ENCODE measurements at regions not wholly inside any gene's neighbourhood (a gene's known extent, or its start where the extent isn't known, plus 50 kb on each side); places are given as distances from the start of the nearest gene placed in this dataset.

DNA sequence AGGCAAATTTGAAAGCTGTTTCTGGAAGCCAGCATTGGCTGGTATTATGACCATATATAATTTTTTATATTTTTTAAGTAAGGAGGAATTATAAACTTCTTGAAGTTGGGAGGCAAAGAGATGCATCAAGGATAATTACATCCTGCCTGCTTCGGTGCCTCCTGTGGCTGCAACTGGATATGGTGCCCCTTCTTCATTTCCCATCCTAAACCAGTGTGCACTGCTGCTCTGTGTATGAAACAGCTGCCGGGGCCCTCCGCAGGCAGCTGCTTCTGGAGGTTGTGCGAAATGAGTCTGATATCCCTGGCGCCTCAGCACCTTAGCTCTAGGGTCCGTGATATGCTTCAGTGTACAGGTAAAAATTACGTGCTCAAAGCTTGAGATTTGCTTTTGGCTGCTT is 304.2 kb downstream of the ENC1 start:
- DNase-seq, result no peak

DNA sequence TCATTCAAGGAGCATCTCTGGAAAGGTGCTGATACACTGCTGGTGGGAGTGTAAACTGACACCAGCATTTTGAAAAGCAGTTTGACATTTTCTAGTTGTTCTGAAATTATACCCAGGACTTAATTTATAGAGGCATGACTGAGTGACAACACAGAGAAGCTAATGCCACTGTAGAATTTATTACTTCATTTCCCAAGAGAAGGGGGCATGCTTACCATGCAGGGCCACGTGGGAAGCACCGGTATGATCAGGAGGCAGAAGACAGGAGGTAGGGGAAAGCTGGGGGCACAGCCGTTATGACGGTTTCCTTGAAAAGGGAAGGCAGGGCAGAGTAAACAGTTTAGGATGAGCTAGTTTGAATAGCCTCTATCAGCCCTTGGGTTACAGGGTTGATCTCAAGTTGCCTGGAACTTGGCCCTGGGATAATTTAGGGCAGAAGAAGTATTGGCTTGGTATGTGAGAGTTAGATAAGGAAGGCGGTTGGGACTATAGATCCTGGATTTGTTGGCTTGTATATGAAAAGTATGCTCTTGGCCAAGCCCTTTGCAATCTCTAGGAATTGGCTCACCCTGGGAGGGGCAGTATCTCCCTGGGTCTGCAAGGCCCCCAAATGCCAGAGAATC is 305.7 kb downstream of the ENC1 start:
- no peak for DNase-seq

DNA sequence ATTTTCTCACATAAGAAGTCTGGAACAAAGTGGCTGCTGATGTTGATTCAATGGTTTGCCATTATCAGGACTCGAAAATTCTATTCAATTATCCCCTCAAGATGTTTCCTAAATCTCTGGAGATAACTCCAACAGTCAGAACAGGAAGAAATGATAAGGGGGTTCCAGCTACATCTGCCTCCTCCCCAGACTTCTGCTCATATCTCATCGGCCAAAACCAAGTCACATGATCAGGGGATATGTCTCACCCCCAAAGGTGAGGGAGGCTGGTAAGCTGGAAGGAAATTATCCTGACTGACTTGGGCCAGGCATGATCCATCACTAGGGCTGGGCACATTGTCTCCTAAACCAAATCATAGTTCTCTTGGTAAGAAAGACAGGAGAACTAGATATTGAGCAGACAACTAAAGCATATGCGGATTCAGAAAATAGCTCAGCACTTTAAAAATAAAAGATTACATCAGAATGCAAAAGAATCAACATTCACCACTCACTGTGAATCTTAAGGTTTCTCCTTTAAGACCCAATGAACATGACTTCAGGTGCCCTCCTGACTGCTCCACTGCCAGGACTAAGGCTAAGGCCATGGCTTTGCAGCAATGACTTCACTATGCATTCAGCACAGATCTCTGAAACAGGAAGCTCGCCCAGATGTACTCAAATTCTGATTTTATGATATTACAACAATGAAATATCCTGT is 306.3 kb downstream of the ENC1 start:
- no peak for DNase-seq

DNA sequence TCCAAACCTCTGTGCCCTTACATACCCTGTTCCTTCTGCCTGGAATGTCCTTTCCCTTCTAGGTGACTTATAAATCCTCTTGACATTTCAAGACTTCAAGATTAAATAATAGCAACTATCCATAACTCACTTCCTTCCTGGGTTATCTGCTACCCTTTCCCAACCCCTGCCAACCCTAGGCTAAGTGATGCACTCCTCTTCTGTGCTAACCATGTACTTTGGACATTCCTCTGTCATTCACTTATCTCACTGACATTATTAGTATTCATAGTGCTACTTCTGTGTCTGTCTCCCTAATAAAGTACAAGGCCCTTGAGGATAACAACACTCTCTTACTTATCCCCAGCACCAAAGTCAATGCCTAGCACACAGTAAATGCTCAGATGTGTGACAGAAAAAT is 307.1 kb downstream of the ENC1 start:
- no peak for DNase-seq

DNA sequence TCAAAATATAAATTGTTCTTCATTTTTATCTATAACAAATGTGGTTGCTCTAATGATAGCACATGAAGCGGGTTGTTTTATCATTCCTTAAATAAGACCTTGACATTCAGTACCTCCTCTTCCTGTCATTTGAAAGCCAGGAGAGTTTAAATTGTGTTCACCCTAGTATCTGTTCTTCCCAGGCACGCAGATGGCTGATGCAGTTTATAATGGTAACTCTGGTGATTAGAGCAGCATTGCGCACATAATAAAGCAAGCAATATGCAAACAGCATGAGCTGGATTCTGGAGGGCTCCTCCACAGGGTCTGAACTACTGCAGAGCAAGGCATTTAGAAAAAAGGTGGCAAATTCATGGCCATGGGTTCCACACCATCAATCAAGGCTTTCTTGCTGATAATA is 307.8 kb downstream of the ENC1 start:
- DNase-seq, result no peak

DNA sequence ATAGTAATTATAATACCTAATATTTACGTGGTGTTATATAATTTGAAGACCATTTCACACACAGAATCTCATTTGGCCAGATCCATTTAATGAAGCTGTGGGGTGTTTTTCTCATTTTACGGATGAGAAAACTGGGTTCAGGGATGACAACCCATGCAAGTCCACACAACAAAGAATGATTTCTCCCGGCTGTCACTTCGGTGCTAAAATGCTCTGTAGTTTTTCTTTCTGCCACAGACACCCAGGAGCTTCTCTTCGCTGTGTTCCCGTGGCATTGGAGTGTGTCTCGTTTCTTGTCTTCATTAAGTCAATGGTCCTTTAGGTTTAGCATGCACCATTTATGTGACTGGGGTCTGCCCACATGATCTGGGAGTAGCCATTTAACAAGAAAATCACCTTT is 308.5 kb downstream of the ENC1 start:
- no peak for DNase-seq

DNA sequence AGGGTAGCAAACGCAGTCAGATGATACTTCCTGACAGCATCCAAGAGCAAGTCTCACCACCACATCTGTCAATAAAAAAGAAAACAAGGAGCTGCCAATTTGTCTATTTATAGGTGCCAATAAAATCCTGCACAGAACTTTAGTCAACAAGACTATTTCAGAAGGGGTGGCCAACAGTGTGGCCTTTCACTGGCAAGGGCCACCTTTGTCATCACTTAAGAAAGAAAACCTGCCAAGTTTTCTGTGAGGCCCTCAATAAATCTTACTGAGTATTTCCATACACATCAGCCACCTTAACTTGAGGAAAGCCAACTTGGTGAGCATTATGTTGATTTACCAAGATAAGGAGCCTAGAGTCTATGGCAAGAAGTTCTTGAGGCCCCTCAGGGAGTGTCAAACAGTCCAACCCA is 312.3 kb downstream of the ENC1 start:
- no peak for DNase-seq

DNA sequence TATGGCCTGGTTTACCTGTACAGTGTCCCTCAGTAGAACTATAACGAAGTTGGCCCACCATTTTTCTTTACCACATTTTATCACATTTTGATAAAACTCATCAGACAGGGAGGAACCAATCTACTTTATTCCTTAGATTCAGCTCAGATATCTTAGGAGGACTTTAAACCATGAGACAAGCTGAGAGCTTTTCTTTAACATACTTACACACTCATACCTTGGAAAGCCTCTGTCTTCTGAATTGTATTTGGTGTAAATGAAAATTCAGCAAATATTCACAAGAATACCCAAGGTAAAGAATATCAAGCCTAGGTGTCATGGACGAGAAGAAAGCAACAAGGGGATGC is 313.2 kb downstream of the ENC1 start:
- no peak for DNase-seq

DNA sequence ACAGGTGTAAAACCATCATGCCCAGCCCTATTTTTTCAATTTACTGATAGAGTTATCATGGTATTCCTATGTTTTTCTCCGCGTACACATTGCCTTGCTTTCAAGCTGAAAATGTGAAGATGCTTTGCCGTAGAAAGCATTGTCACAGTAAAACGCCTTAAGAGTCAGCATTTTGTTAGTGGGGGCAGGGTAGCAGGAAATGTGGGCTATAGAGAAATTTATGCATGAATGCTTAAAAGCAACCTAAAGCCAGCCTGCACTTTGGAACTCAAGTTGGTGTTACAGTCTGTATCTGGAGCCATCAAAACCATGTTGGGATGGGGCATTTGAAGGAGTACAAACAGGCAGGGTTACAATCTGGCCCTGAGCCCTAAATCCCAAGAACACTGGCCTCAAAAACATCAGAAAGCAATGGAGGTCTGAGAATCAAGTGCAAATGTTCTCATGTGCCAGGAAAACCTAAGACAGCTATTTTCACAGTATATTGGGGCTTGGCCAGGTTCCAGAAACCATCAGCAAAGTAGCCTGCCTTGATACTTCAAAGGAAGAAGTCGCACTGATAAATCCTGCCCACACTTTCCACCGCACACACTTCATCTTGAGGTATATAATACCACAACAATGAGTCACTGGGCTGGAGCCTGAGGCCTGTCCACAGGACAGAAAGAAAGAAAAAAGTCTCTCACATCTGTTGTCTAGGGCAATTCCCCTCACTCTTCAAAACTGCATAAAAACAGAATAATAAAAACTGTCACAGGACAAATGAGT is 313.8 kb downstream of the ENC1 start:
- peak; percentile 79 for DNase-seq

DNA sequence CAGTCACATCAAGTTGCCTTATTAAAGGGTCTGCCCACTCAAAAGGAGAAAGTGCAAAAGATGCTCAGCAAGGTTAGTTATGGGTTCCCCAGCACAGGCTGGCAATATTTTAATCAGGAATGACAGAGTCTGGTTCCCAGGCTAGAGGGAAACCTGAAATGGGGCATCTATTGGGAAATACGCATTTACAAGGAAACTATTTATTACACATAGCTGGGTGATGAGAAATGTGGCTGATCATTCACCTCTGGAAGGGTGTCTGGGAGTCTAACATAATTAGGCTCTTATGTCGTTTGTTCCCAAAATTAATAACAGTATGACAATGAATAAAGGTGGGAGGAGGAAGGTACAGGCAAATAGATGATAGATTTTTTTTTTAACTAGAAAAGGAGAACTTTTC is 314.7 kb downstream of the ENC1 start:
- no peak for DNase-seq

DNA sequence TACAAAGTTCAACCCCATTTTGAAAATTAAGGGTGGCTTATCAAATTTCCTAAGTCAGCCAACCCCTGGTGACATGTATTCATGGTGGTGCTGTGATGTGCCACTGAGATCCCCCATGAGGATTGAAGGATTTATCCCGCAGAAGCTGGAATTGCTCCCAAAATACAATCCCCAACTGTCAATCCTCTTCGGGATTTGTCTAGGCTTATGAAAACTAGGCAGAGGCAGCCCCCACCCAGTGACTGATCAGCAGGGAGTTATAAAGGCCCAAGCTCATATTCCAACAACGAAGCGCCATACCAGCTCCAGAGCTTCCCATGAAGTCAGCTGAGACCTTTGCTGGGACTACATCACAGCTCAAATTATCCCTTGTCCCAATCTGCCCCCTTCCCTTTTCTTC is 316.0 kb downstream of the ENC1 start:
- DNase-seq, result no peak

DNA sequence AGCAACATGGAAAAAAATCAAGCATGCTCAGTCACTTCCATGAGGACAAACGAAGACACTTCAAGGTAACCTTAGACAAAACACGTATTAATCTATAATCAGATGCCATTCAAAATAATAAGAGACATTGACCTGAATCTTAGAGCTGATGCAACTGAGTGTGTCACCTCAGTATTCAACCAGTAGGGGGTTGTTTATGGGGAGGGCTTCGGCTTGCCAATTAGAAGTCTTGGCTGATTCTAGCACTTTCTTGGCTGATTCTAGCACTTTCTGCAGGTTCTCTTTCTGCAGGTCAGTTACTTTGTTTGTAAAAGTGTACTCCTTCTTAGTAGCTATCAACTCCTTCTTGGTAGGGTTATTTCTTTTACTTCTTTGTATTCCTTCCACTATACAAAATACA is 317.6 kb downstream of the ENC1 start:
- no peak for DNase-seq

DNA sequence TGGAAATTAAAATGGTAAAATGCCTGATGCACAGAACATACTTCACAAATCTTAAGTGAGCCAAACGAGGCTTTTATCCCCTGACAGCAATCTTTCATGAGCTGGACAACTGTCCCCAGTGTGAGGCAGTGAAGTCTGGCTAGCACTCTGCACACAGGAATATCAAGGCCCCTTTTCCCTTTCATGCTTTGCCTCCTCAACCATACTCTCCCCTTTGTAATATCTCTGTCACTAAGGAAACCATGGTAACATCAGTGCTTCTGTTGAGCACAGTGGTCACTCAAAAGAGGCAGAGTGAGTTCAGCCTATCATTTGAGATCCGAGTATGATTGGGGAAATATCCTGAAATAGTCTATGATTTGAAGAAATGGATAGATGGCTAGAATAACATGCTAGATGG is 318.3 kb downstream of the ENC1 start:
- no peak for DNase-seq

DNA sequence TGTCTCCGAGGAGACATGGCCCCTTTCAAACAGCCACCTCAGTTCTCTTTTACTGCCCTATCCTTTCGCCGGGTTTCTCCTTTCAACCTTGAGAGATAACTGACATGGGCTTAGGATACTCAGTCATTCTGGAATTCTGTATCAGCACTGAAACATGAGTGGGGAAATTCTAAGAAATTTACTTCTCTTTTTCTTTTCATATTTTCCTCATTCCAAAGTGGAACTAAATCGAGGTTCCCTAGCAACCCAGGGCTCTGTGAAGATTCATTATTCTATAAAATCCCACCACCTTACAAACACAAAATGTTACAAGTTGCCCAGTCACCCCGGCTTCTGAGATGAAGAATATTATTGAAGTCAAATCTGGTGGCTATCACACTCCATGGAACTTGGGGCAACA is 319.2 kb downstream of the ENC1 start:
- DNase-seq, result no peak

DNA sequence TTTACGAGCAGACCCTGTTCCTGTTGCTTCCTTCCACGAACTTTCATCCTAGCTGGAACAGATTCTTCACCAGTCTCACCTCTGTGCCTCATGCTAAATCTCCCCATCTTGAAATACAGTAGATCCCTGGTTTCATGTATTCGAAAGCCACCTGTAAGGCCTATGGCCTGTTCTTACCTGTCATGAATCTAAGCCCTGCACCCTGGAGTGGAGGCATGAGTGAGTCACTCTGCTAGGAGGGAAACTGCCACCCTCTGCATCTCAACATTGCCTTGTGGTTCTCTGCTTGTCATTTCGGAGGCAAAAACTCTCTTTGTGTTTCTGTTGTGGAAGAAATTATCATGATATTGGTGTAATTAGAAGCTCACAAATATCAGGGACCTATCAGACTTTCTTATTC is 320.0 kb downstream of the ENC1 start:
- no peak for DNase-seq

DNA sequence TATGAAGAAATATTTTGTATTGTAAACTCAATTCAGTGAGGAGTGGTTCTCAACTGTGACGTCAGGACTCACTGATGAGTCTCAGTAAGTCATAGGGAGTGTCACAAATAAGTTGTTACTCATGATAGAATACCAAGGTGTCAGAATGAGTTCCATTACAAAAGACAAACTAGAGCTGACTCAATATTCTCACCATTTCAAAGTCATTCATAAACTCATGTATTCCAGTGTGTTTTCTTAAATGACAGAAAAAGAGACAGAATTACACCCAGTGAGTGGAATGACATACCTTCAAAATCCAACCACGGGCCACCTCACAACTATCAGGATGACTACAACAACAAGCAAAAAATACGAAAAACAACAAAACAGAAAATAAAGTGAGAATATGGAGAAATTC is 321.5 kb downstream of the ENC1 start:
- peak; percentile 50 for DNase-seq

DNA sequence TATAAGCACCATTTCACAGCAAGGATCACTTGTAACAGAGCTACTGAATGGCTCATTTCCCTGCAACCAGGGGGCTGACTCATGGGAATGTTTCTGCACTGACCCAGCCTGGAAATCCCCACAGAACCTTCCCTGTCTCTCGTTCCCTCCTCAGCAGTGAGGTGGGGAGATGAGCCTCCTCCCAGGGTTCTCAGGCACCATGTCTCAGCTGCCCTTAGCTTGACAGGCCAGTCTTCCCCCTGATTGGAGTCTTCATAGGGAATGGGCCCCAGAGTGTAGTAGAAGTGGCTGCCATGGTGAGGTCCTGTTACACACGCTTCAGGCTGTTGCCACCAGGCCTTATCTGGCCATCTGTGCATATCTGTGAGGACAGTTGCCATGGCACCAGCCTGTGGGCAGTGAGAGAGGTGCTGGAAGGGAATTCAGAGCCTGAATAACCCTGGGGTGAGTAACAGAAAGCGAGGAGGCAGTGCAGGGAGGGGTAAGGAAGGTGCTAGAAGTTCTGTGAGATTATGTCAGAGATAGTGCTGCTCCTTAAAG is 324.4 kb downstream of the ENC1 start:
- DNase-seq, result peak; percentile 7

DNA sequence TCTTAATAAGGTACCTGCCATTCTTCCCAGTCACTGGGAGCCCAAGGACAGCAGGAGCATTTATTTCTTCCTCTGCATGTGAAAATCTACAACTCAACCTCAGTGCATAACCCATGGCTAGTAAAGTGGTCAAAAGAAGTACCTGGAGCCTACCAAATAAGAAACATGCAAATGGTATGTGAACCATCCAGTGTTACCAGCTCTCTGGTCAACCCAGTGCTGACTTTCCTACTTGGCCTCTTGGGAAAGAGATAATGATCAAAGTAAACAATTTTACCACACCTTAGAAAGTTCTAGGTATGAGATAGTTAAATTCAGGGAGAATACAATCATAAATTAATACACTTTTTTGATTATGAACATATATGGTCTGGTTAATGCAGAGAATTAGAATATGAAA is 325.6 kb downstream of the ENC1 start:
- no peak for DNase-seq

DNA sequence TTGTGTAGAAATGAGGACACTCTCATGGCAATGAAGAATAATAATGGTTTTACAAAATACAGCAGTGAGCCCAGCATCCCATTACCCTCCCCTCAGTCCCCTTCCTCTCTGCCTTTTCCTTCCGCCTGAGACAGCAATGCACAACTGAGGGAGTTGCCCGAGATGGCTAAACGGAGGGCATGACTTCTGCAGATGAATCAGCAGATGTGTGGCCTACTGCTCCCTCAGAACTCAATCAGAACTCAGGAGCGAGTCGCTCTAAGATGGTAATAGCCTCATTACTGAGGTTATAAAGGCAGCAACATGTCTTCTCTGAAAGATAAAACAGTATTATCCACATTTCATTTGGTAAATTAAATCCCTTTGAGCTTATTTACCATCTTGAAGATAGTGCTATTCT is 326.6 kb downstream of the ENC1 start:
- DNase-seq, result no peak

DNA sequence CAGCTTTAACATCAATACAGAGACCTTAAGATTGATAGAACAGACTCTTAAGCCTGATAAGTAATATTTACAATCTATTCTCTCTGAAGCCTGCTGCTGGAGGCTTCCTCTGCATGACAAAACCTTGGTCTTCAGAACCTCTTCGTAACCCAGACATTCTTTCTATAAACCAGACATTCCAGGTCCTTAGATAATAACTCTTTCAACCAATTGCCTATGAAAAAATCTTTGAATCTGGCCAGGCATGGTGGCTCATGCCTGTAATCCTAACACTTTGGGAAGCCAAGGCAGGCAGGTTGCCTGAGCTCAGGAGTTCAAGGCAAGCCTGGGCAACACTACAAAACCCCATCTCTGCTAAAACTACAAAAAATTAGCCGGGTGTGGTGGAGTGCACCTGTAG is 327.8 kb downstream of the ENC1 start:
- no peak for DNase-seq

DNA sequence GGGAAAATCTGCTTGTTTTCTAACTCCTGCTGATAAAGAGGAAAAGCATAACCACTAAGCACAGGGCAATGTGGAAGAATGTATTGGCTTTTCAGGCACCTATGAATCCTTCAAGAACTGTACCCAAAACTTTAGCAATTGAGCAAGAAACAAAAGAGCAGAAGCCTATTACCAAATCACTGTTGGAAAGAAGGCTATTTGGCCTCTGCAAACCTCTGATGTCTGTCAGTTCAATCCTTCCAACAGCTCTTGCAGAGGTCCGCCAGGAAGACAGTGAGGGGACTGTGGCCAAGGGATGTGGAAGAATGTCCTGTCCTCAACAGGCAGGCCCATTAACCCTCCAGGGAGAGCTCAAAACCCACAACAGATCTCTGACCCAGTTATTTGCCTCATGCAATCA is 328.6 kb downstream of the ENC1 start:
- DNase-seq, result no peak

DNA sequence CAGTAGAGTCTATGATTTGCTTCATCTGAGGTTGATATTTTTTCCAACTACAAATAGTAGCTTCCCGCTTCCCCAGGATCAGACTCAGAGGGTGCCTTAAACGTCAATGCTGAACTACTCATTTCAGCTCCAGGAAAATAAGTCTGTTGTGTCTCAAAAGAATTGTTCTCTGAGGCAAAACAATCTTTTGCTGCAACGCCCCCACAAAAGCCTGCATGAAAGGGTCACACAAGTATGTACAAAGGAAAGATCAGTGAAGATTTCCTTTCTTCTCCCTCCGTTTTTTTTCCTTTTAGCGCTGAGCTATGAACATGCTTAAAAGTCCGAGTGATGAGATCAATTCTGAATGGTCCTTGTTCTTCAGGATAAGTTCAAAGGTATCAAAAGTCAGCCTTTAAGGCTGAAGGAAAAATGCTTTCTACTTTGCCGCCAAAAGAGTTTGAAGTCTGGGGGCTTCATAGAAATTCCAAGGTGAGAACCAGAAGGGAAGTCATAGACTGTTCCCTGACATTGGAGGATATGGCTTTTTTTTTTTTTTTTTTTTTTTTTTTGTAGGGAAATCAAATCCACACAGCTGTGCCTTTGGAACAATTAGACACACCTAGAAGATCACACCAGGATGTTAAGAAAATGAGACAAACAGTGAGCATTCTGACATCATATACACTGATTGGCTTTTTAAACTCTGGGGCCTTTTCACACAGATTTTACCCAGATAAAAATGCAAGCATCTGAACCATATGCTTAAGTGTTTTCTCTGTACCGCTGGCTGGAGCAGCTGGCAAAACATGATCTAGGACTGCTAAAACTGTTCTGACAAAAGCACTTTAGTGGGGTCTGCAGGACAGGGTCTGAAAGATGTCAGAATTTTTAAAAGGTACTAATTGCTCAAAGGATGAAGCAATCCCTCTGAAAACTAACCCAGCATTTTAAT is 329.3 kb downstream of the ENC1 start:
- no peak for DNase-seq

DNA sequence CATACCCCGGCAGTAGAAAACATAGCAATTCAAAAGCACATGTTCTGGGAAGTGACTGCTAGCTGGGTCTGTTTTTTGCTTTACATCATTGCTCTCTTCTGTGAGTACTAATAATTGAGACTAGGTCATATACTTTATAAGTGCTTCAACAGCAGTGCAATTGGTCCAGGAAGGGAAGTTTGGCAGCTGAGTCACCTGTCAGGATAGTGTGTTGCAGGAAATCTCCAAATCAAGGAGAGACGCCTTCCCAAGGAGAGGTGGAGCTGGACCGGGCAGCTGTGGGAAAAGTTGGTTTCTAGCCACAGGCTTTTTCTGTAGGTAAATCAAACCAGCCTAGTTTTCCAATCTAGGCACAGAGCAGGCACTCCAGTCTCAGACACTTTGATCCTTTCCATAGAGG is 330.1 kb downstream of the ENC1 start:
- no peak for DNase-seq
